ENCODE measurements at regions not wholly inside any gene's neighbourhood (a gene's known extent, or its start where the extent isn't known, plus 50 kb on each side); places are given as distances from the start of the nearest gene placed in this dataset.
"Not testable (repeated sequence)": the region's sequence is repeated elsewhere in the genome, so short reads cannot be mapped to it uniquely, and the experiment has no call there.

DNA sequence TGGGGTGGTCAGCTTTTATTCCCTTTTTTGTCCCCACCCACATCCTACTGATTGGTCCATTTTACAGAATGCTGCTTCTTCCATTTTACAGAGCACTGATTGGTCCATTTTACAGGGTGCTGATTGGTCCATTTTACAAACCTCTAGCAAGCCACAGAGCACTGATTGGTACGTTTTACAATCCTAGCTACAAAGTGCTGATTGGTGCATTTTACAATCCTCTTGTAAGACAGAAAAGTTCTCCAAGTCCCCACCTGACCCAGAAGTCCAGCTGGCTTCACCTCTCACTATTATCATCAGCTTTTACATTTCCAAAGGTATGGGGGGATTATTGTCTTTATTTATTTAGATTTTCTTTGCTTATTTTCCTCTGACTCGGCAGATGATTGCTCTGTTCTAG, 390.4 kb upstream of the STXBP6 start:
- not testable (repeated sequence) for DNase-seq (ENCODE audit: low read depth)

DNA sequence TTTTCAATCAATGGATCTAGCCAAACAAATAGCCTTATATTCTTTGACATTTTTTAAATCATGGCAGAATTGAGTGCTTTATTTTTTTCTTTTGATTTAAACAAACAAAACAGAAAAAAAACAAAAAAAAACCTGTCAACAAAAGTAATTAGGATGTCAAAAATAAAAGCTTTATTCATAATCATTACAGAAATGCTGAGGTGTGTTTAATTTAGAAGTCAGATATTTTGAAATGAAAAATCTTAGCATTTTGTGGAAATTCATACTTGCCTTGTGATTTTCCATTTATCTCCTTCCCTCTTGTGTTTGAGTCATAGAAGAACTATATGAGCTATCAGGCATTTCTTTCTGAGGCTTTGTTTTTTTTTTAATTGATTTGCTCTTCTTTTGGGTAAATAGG, 387.0 kb upstream of the STXBP6 start:
- DNase-seq (ENCODE audit: low read depth) = no peak

DNA sequence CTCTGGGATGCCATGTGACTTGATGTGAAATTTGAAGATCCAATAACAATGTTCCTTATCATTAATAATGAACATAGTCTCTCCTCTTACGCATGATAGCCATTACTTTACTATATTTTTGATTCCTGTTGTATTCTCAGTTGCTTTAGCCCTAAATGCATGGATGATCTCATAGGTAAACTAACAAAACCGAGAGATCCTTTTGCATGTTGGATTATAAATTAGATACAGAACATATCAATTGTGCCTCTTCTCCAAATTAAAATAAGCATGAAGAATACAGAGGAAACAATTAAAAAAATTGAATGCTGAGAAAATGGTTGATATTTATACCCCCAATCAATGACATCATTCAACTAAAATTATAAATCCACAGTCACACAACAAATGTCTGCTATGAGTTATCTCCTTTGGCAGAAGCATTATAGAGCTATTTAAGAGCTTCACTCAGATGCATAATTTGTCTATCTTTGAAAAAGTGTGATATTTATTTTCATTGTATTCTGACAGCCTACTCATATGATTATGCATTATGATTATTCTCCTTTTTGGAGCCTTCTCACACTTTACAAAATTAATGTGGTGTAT, 386.4 kb upstream of the STXBP6 start:
- no peak for DNase-seq (ENCODE audit: low read depth)

DNA sequence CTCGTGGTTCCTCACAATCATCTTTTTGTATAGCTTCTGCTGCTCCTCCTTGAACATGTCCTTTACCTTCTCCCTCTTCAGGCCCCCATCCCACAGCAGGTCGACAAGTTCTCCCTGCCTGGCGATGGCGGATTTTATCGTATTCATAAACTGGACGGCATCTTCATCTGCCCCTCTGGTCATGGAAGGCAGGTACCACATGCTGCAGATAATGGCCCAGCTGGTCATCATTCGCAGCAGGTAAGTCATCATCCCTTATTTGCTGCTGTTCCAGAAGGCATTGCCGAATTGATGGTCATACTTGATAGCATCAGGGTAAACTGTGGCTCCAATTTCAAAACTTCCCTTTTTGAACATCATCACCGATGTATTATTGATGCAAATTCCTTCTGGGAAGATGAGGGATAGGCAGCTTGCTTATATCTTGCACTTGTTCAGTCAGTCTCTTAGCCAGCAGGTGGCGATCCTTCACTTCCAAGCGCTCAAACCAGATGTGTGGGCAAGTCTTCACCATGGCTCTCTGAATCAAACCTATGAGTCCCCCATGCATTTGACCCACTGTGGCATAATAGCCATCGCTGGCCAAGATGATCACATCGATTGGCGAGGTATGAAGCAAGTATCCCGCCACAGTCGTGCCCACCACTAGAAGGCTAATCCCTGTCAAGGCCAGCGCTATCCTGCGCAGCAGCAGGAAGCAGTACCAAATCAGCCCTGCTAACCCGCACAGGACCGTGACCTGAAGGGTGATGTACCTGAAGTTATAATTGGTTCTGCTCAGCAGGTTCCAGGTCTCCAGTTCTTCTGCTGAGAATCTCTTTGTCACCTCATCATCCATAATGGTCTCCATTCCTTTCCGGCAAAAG, 381.5 kb upstream of the STXBP6 start:
- no peak for DNase-seq (ENCODE audit: low read depth)

DNA sequence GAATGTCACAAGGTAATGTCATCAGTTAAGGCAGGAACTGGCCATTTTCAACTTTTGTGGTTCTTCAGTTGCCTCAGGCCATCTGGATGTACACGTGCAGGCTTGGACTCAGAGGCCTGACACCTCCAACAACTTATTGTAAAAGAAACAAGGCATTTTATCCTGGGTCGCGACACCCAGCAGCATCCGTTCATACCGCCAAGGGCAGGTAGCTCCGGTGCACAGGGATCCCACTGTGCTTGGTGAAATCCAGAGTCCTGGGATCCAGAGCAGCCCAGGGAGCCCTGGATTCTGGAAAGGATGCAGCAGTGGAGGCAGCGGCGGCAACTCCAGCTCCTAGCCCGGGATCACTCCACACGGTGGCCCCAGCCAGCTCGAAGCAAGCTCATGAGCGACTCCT, 380.9 kb upstream of the STXBP6 start:
- no peak for DNase-seq (ENCODE audit: low read depth)

DNA sequence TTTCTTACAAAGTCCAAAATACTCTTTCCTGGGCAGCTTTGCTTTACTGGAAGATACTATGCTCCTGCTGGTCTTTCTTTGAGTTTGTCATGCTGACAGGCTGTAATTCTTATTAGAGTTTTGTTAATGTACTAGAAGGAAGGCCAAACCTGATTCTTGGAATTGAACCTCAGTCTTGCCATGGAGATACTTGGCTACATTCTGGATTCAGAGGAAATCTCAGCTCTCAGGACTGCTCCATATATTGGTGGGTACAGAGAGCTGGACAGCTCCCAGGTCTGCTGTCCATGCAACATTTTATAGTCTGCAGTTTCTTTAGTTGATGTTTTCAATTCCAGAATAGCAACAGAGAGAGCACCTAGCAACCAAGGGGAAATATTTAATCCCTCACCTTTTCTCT, 363.1 kb upstream of the STXBP6 start:
- DNase-seq (ENCODE audit: low read depth) = no peak

GRCh38 chr14:25411781-25412757, 362.1 kb upstream of the STXBP6 start:
- peak; percentile 11 for DNase-seq (ENCODE audit: low read depth)

DNA sequence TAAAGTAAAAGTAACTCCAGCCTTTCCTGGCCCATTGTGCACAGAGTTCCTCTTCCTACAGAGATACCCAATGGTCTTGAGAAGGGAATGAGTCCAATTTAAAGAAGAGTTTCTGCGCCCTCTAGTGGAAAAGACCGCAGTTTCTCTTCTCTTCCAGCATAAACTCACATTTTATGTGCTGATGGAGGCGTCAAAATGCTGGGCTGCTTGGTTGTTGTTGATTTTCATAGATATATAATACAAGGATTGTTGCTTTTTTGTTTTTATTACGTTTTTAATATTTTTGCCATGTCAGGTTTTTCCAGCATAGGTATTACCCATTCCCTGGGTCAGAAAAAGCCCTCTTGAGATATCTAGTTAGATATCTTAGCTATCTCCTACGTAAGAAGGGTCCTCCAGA, 356.9 kb upstream of the STXBP6 start:
- peak; percentile 40 for DNase-seq (ENCODE audit: low read depth)

- peak; percentile 66 for DNase-seq (ENCODE audit: low read depth)
These were observed 350.8 kb upstream of the STXBP6 start for GRCh38 chr14:25400607-25401206.

- DNase-seq (ENCODE audit: low read depth) = peak; percentile 28
These were observed 346.2 kb upstream of the STXBP6 start for GRCh38 chr14:25396128-25396527.

DNA sequence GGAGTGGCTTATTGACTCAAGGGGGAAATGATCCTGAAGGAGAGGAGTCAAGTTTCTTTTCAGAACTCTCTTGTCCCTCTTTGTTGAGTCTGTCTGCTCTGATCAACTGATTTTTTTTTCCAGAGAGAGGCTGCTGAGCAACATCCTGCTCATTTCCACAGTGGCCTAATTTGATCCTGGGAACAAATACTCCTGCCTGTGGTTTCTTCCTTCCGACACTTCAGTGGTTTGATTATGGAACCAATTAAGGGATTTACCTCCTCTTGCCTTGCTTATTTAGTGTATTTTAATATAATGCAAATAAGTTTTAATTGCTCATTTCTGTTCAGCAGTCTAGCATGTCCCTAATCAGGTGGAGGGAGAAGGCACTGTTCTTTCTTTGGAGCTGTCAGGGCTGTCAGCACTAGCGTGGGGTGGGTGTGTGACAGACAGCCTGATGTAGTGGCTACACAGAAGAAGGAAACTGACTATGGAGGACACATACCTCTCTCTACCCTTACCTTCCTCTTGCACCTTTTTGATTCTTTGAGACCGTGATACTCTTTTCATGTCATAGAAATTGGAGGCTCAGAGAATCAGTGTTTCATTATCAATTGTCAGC, 344.9 kb upstream of the STXBP6 start:
- DNase-seq (ENCODE audit: low read depth) = no peak

GRCh38 chr14:25394356-25394755, 344.4 kb upstream of the STXBP6 start:
- no peak for DNase-seq (ENCODE audit: low read depth)

GRCh38 chr14:25389948-25390347, 340.0 kb upstream of the STXBP6 start:
- DNase-seq (ENCODE audit: low read depth) = no peak

DNA sequence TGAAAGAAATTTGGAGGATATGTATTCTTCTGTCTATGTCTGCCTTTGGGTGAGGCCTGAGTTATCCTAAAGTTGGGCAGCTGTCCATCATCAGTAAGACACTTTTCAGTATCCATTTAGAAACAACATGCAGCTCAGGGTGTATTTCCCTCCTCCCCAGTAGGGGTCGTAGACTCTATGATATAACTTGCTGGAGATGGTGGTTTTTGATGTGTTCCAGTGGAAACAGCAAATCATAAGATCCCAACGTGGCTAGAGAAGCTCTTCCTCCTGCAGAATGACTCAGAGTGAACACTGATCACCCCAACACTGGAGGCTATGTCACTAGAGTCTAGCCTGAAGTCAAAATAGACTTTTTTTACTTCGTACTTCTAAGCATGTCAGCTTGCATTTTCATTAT, 331.6 kb upstream of the STXBP6 start:
- DNase-seq (ENCODE audit: low read depth) = no peak

- no peak for DNase-seq (ENCODE audit: low read depth)
These were observed 325.7 kb upstream of the STXBP6 start for GRCh38 chr14:25375639-25376038.

DNA sequence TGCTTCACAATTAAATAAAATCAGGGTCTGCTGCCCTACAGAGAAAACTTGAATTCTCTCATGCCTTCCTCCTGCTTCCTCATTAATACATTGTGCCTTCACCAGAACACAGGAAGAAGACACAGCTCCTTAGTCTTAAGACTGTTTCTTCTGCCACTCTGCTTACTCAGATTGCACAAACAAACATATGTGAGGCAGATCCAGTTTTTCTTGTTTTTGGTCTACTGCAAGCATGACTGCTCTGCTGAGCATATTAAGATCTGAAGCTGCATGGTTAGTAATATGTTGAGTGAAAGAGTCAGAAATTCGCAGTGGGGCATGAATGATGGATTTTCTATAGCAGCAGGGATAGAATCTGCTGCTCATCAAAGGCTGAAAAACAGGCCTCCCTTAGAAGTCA, 321.1 kb upstream of the STXBP6 start:
- no peak for DNase-seq (ENCODE audit: low read depth)

- not testable (repeated sequence) for DNase-seq (ENCODE audit: low read depth)
These were observed 320.1 kb upstream of the STXBP6 start for GRCh38 chr14:25370057-25370456.

GRCh38 chr14:25358330-25358729, 308.4 kb upstream of the STXBP6 start:
- DNase-seq (ENCODE audit: low read depth) = no peak

DNA sequence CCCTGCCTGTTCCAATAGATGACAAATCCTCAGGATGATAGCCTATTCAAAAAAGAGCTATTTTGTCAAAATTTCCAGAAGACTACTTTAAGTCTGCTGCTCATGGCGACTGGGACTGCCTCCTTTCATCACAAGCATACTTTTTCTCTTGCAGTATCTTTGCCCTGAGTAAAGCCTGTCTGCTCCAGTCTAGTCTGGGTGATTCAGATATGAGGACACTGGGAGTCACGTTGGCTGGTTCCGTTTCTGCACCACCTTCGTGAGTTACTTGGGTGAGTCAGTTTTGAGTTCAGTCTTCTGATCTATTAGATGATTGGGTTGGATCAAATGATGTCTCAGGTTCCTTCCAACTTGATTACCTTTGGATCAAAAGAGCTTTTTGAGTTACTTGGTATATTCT, 301.3 kb upstream of the STXBP6 start:
- DNase-seq (ENCODE audit: low read depth) = no peak

- DNase-seq (ENCODE audit: low read depth) = no peak
These were observed 300.9 kb upstream of the STXBP6 start for GRCh38 chr14:25350802-25351201.

- no peak for DNase-seq (ENCODE audit: low read depth)
These were observed 300.1 kb upstream of the STXBP6 start for GRCh38 chr14:25350021-25350420.

Data from myocyte (in vitro differentiated cells).